ENCODE measurements at regions not wholly inside any gene's neighbourhood (a gene's known extent, or its start where the extent isn't known, plus 50 kb on each side); places are given as distances from the start of the nearest gene placed in this dataset.

DNA sequence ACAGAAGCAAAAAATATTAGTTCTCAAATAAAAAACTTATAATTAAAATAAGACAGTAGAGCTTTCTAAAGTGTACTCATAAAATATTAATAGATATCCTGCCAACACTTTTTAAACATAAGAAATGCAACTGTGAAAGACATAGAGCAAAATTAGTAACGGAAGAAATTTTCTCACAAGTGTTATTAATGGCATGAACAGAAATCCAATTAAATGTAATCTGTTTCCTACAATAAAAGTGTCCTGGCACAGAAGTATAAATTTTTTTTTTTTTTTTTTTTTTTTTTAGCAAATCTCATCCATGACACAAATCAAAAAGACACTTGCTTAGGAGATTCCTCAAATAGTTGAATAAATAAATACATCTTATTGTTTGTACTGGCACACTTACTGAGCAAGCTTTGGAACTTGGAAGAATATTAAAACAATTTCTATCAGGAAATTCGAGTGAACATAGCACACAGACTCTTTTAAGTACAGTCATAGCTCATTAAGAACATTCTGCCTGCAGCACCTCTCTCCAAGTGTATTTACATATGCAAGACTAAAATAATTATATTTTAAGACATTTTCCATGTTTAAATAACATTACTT, 227.2 kb upstream of the ROBO2 start:
- DNase-seq (ENCODE audit: low read depth in 2 of 2) = no peak

DNA sequence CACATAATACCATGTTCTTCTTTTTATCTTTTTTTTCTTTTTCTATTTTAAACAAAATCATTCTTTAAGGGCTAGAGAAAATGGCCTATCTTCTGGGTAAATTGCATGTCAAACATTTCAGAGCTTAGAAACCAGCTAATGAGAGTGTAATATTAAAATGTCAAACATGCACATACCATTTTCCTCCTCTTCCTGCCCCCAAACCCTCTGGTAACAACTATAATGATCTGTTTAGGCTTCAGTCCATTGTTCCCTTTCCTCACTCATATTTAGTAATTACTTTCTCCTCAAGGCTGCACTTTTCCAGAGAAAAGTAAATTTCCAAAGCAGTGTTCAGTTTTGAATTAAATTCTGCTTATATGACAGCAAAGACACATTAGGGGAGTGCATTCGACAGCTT, 224.3 kb upstream of the ROBO2 start:
- no peak for DNase-seq (ENCODE audit: low read depth in 2 of 2)

DNA sequence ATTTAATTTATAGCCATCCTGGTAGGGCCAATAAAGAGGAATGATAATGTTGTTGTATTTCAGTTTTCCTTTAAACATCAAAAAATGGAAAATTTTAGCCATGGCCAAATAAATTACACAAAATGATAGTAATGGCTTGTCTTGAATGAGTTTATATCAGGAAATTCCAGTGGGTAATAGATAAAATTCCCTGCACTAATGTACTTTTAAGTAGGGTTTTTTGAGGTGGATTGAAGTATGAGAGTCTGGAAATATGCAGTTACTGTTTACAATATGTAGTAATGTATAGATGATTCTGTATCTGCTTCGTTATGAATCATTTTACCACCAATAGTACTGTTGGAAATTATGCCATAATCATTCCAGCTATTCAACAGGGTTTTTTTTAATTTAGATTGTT, 219.4 kb upstream of the ROBO2 start:
- DNase-seq (ENCODE audit: low read depth in 2 of 2) = no peak

DNA sequence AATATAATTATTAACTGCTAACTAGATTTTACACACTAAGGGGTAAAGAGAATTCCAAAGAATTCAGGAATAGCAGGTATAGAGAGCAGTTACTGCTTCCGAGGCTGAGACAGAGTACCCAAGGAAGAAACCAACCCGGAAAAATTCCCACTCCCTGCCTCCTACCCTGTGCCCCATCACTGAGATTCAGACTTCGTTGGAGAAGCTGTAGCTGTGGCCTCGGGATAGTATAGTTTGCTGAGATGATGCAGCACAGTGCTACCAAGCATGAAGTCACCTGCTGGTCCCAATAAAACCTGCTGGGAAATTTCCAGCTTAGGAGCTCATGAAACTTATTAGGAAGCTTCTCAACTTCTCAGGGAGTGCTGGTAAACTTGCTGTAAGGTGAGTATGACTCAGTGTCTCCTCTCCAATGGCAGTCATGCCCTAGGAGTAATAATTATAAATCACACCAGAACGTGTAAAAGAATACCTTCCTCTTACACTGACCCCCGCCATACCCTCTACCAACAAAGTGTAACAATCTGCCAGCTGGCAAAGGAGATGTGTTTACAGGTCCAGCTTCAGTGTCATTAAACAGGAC, 215.2 kb upstream of the ROBO2 start:
- no peak for DNase-seq (ENCODE audit: low read depth in 2 of 2)

DNA sequence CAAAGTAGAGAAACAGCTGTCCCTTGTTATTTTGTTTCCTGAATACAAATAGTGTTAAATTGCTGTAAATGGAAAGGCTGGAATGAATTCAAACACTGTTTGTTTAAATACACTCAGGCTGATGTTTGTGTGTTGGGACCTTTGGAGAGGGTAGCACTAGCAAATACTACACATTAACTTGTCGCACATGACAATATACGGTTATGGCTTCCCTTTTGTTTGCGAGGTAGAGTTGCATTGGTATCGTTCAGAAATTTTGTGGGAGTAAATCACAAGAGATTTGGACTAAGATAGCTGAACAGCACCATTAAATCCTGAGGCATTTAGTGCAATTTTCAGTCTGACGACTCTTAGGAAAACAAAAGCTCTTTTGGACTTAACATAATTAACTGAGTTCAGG, 213.0 kb upstream of the ROBO2 start:
- no peak for DNase-seq (ENCODE audit: low read depth in 2 of 2)

DNA sequence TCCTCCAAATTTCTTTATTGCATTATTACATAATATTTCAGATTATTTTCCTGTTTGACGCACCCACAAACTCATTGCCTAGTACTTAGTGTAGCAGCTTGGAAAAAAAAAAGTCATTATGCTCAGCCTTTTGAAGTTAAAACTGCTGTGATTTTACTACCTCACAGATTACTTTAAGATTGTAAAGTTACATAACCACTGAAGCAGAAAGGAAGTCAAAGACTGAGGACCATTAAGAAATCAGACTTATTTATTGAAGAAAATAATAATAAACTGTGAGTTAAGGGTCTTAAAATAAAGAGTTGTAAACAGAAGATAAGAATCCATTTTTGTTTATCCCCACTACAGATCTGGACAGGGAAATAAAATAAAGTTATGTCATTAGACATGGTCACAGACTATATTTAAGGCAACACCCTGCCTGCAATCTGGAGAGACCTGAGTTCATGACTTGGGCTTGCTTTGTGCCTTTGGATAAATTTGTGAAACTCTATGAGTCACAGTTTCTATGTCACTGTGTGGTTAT, 212.1 kb upstream of the ROBO2 start:
- DNase-seq (ENCODE audit: low read depth in 2 of 2) = no peak

DNA sequence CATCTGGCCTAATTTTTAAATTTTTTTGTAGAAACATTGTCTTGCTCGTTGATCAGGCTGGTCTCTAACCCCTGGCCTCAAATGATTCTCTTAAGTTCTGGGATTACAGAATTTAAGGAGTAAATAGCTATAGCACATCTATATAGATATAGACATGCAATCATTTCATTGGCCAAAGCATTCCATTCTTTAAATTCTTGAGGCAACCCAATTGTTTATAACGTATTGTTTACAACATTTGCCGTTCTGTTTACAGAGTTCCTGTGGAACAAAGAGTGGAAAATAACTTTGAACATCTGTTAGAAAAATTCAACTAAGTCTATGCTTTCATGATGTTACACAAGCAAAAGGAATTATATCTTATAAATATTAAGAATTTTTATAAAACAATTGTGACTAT, 205.2 kb upstream of the ROBO2 start:
- no peak for DNase-seq (ENCODE audit: low read depth in 2 of 2)

DNA sequence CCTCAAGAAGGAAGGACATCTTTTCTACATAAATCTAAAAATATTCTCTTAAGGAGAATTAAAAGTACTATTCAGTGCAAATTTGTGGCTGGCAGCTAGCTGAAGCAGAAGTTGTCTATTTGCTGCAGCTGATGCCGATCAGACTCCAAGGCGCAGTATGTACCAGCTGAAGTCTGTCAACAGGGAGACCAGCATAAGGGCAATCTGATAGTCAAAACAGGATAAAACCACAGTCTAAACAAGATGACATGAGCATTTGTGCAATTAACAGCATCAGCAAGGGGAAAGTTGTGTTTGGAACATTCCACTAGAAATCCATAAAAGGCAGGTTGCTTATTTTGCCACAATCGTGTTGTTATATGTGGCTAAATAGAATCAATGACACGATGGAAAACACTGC, 198.2 kb upstream of the ROBO2 start:
- DNase-seq (ENCODE audit: low read depth in 2 of 2) = no peak

DNA sequence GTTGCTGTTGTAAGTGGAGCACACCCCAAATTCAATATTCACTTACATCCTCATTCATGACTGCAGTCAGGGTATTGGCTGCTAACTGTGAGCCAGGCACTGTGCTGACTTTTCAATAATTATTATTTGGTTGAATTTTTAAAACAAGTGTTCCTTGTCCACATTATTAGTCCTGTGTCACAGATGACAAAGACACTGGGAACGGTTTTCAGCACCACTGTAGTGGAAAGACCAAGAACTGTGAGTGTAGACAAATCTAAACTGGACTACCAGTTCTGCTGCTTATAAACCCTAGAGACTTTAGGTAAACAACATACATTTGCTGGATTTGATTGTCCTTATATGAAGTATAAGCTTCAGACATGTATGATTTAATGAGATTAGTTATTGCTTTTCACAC, 197.7 kb upstream of the ROBO2 start:
- no peak for DNase-seq (ENCODE audit: low read depth in 2 of 2)

DNA sequence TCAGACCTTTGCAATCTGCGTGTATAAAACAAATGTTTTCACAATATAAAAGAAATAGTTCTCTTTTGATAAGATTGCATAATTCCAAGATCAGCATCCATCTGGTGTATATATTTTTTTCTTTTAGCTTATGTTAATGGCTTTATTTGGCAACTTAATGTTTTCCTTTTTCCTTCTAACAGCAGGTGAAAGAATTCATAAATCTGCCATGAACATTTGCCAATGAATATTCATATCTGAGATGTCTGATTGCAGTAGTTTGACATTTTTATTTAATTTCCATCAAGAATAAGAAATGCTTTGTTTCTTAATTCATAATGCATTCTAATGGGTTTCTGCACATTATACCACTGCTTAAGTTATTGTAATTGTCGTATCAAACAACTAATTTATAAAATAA, 184.4 kb upstream of the ROBO2 start:
- DNase-seq (ENCODE audit: low read depth in 2 of 2) = no peak

DNA sequence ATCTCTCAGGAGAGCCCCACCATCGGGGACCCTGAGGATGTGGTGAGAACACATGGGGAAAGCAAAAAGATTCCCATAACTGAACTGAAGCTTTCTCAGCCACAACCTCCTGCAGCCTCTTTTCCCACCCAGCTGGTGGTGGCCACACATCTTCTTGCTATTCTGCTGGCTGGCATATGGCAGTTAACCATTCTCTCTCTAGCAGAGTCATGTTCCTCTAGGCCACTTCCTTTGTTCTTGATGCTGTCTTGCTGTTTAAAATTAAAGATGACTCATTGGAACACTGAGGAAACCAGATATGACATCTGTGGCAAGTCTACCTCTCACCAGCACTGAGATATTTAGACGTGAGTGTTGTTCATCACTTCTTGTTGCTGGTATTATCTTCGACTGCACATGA, 180.3 kb upstream of the ROBO2 start:
- DNase-seq (ENCODE audit: low read depth in 2 of 2) = no peak

DNA sequence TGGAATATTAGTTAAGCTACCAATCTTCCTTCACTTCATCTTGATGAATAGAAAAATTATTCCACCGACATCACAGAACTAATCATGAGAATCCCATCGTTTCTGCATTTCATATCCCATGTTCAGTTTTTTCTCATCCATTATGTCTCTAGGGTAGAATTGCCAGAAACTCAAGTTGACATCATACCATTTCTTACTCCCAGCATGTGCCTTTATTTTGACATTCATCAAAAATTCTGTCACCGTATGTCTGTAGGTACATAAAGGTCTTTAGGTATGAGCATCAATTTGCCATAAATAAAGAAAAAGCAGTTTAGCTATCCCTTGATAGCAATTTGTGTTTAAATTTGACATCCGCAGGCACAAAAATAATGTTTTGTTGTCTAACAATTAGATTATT, 175.5 kb upstream of the ROBO2 start:
- no peak for DNase-seq (ENCODE audit: low read depth in 2 of 2)

DNA sequence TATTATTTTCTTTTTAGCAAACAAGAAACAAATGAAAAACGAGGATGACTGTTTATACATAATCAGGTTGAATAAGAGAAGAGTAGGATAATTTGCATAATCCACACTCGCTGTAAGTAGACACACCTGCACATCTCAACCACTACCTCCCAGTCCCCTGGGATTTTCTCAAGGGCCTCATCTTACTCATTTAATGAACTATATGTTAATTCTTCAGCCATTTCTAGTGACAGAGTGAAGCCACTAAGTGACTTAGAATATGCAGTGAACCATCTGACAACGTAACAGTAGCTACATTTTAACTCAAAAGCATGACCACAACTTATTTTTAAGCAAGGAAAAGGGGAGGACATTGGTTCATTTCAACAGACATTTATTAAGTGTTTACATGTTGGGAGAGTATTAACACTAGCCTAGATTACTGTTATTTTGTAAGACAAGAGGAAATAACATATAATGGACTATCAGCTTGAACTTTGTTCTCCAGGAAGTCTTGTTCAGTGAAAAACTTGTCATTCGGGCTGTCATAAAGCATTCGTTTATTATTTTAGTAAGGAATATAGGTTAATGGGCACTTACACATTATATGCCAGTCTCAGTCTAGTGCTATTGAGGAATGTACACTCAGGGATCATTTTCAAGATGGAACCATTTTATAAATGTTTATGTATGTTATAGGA, 173.0 kb upstream of the ROBO2 start:
- no peak for DNase-seq (ENCODE audit: low read depth in 2 of 2)

DNA sequence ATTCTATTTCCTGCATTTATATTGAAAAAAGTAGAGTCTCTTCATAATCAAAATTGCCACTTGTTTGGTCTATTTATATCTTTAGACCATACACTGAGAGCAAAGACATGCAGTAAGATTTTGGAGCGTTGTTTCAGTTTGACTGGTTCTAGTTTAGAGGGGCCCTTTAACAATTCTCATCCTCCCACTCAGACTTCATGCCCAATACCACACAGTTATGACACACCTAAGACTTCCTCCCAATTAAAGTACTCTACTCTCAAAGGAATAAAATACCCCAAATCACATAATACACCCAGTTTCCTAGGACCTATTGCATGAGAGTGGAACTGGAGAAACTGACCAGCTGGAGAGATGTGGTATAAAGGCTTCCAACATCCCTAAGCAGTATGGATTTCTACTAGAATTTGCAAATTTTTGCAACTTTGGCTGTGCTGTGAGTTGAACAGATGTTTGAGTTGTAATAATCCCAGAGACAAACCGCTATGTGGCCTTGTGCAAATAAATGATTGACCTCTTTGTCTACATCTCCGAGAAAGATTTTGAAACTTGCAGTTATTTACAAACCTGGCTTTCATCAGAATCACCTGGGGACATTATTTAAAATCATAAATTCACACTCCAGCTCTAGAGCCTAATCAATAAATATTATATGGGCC, 170.0 kb upstream of the ROBO2 start:
- no peak for DNase-seq (ENCODE audit: low read depth in 2 of 2)

DNA sequence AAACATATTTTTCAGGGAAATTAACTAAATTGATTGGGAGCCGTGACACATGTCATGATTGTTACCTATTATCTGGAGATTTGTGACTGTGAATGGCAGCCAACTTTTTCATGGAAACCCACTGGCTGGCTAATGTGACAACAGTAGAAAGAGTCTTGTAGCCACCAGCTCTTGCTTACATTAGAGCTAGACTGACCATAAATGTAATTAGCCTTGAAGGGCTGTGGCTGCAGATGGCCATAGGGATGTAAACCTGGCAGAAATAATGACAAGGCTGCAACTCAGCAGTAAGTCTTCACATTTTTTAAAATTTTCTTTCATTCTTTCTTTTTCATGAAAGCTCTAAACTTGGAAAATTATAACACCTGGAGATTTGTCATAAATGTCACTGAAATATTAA, 168.2 kb upstream of the ROBO2 start:
- DNase-seq (ENCODE audit: low read depth in 2 of 2) = no peak

DNA sequence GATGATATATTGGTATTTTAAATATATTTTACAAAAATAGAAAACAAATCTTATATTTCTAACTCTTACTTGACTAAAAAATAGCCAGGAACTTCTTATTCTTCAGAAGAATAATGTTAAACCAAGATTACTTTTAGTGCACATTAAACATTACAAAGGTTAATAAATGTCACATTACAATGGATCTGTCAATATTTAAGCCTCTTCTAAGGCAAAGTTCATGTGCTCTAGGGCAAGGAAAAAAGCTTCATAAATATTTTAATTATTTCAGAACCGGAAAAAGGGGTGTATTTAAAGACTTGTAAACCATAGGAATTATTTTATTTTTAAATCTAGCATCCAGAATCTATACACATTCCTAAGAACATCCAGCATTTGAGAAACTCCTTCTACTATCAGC, 166.9 kb upstream of the ROBO2 start:
- no peak for DNase-seq (ENCODE audit: low read depth in 2 of 2)

DNA sequence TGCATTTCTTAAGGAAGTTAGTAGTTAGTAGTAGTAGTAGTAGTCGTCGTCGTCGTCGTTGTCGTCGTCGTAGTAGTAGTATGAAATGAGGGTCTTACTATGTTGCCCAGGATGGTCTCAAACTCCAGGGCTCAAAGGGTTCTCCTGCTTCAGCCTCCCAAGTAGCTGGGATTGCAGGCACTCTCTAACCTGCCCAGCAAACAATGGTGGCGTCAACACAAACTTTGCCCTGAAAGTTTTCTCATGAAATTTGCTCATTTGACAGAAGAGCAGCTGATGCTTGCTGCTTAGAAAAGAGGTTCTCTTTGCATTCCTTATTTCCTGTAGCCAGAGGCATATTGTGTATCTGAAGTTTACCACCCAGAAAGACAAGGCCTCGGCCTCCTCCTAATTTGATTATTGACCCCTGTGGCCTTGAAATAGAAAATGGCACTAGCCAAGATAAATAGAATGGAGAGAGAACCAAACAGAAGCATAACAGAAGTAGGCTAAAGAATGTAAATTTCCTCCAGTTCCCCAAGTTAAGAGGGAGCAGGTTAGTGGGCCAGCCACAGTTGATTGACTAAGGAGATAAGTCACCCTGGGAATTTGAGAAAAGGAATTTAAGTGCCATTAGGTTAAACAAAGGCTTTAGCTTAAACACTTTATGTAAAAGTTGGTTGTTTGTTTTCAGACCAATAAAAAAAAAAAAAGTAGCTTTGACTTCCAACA, 166.2 kb upstream of the ROBO2 start:
- DNase-seq (ENCODE audit: low read depth in 2 of 2) = no peak

DNA sequence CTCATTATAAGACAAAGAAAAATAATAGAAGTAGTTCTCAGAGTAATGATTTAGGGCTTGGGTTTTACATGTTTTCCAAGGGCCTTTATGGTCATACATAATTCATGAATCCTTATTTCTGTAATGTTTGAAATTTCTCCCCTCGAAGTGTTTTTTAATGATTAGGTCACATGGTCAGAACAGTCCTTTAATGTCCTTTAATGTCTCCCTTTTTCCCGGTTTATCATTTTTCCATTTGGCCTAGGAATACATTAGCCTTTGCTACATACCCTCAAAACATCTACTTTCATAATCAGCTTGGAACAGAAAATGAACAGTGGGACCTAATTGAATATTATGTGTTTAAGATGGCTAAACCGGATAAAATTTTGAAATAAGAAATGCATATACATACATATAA, 159.9 kb upstream of the ROBO2 start:
- DNase-seq (ENCODE audit: low read depth in 2 of 2) = no peak

DNA sequence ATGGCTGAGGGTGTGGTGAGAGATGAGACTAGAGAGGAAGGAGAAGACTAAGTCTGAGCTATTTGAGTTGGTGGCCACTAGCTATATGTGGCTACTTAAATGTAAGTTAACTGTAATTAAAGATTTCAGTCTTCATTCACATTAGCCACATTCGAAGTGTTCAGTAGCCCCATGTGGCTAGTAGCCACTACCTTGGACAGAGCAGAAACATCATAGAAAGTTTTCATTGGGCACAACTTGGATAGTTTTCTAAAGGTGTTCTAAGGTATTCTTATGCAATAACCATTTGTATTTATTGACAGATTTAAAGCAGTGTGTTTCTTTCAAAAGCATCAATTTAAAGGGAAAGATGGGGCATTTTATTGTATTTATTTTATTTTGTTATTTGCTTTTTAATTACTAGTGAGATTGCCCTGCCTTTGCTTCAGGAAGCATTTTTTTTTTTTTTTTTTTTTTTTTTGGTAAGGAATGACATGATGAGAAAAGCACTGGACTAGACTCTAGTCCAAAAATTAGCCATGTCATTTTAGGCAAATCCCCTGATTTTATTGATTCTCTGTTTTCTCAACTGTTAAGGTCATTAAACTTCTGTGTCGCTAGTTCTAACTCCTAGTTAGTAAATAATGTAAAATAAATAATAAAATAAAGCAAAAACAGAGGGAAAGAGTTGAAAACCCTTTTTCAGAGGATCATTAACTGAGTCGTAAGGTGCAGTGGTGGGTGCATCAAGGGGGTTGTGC, 153.0 kb upstream of the ROBO2 start:
- DNase-seq (ENCODE audit: low read depth in 2 of 2) = no peak

DNA sequence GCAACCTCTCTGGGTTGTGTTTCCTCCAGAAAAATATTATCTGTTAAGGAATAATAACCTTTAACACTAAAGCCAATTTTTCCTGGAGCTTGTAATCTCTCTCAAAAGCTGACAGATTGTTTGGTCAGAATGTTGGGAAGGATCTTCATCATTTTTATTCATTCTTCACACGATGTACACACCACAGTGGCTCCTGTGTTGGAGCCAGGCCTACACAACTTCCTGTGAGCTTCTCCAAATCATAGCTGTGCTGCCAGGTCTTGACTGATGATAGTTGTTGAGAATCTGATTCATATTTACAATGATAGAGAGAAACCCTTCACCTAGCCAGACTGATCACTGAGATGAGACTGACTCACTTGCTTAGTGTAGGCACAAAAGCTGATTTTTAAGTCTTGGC, 151.0 kb upstream of the ROBO2 start:
- DNase-seq (ENCODE audit: low read depth in 2 of 2) = no peak

DNA sequence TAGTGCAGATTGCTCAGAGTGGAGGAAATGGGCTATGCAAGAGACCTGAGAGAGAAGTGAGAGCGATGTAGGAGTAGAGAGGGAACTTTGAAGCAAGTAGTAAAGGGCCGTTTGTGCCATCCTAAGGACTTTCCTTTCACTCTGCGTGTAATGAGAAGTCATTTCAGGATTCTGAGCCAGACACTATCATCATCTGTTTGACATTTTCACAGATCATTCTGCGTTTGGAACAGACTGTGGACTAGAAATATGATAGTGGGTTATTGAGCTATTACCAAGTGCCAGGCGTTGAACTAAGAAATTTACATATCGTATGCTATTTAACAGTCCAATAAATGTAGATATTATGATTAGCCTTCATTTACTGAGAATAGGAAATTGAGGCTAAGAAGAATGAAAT, 150.0 kb upstream of the ROBO2 start:
- DNase-seq (ENCODE audit: low read depth in 2 of 2) = no peak

DNA sequence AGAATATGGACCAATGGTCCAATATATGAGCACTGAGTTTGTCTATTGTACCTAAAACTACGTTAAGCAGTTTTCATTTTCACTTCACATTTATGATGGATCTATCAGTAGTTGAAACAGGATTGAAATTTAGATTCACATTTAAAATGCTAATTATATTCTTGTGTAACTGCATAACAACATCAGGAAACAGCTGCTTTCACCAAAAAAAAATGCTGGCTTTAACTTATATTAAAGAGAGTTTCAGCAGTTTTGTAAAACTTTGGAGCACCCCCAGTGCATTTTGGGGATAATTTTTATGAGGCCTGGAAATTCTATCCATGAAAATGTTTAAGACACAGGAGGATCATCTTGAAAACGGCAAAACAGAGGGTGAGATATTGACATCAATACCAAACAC, 142.8 kb upstream of the ROBO2 start:
- DNase-seq (ENCODE audit: low read depth in 2 of 2) = no peak

All from fibroblast of skin of left biceps (primary cell).